GM12872 (cell line): ENCODE measurements at regions not wholly inside any gene's neighbourhood (a gene's known extent, or its start where the extent isn't known, plus 50 kb on each side); places are given as distances from the start of the nearest gene placed in this dataset.

Experiments used
- TF ChIP-seq, protein P1 (sequence below): IDR thresholded peaks from 3 replicates; pipeline ENCODE4 v1.5.1; 2011; ENCODE audit warnings: low read depth, mild to moderate bottlenecking, low read length, moderate library complexity; ENCODE audit not compliant: insufficient read depth

GRCh38 chr15:95377258-95377852 is 953.1 kb upstream of the NR2F2 start:
- TF ChIP-seq, protein P1, sequence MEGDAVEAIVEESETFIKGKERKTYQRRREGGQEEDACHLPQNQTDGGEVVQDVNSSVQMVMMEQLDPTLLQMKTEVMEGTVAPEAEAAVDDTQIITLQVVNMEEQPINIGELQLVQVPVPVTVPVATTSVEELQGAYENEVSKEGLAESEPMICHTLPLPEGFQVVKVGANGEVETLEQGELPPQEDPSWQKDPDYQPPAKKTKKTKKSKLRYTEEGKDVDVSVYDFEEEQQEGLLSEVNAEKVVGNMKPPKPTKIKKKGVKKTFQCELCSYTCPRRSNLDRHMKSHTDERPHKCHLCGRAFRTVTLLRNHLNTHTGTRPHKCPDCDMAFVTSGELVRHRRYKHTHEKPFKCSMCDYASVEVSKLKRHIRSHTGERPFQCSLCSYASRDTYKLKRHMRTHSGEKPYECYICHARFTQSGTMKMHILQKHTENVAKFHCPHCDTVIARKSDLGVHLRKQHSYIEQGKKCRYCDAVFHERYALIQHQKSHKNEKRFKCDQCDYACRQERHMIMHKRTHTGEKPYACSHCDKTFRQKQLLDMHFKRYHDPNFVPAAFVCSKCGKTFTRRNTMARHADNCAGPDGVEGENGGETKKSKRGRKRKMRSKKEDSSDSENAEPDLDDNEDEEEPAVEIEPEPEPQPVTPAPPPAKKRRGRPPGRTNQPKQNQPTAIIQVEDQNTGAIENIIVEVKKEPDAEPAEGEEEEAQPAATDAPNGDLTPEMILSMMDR: no peak

DNA sequence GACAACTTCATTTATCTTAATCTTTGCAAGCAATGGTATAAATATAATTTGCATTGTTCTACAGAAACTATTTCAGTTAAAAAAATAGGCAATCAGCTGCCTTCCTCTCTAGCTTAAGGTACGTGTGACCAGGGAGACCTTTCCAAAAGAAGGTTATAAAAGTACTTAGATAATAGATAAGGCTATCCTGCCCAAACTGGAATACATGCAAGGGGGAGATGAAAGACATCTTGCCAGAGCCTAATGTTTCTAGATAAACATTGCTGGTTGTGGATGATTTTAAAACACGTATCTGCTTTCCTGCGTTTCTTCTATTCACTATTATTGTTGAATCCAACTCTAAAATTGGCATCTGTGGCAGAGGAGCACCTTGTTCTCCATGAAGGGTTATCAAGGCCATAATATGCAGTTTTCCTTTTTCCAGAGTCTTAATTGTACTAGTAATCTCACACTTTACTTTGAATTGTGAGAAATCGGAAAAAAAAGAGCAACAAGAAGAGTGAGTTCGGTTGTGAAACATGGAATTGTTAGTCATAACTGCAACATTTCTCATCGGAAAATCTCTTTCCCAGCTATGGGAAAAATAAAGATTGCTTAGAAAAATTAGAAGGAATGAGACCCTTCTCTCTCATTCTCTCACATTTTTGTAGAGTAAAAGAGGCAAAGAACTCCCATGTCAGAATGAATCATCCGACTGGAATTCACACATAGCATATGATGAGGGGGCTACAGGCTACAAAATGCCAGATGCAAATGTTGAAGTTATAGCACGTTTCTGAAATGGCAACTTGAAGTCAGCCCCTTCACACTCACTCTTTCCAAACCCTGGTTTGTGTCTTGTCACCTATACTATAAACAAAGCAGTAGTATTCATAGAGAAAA is 936.1 kb upstream of the NR2F2 start:
- TF ChIP-seq, protein P1: no peak

DNA sequence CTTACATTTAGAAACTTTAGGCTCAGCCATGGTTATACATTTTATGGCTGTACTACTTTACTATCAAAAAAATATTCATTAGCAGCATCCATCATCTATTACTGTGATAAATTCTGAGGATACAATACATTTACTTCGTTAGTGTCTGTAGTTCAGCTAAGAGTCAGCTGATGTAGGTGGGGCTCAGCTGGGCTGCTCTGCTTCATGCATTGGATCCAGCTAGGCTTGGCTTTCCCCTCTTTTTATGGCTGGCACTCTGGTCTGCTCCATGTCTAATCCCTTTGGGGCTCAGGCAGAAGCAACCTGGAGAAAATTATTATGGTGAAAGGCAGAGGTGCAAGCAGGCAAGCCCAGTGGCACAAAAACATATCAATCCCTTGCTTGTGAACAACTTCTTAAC is 930.1 kb upstream of the NR2F2 start:
- TF ChIP-seq, protein P1: no peak

DNA sequence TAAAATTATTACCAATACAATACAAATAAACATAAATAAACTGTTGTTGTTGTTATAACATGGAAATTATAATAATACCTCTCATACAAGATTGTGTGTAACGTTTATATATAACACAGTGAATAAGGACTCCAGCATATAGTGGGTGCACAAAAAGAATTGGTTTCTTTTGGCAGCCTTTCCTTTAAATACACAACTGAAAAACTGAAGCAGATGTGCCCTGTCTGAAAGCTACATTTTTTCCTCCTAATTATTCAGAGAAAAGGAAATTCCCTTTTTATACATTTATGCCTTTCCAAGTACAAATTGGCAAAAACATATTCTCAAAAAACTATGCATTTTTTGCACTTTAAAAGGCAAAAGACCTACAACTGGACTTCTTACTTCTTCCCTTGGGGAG is 928.9 kb upstream of the NR2F2 start:
- TF ChIP-seq, protein P1: no peak

GRCh38 chr15:95405447-95405846 is 925.1 kb upstream of the NR2F2 start:
- TF ChIP-seq, protein P1: no peak

- TF ChIP-seq, protein P1: no peak
Measured at GRCh38 chr15:95407534-95407933, 923.0 kb upstream of the NR2F2 start.

- TF ChIP-seq, protein P1: no peak
Measured at GRCh38 chr15:95409211-95409610, 921.3 kb upstream of the NR2F2 start.
